Liver (tissue), 7 donors: ENCODE measurements at regions not wholly inside any gene's neighbourhood (a gene's known extent, or its start where the extent isn't known, plus 50 kb on each side); places are given as distances from the start of the nearest gene placed in this dataset.

Experiments used
- DNase-seq: peaks from one replicate; pipeline ENCODE4 v3.0.0-alpha.2; 2017; ENCODE audit warnings: low spot score
- H3K27ac ChIP-seq, 2 donors: one replicate each; pipeline ENCODE4 v1.7.0; 2013; ENCODE audit warnings: inconsistent platforms in 2 of 2, low read length in 2 of 2, control low read depth in 1 of 2, low read depth in 1 of 2, mild to moderate bottlenecking in 1 of 2
- H3K27me3 ChIP-seq, 4 donors: one replicate each; pipeline versions ENCODE4 v1.6.1 to v1.7.0; 2013; ENCODE audit warnings: low read length in 3 of 4, inconsistent platforms in 1 of 4, mild to moderate bottlenecking in 1 of 4, moderate library complexity in 1 of 4; ENCODE audit not compliant: control insufficient read depth in 4 of 4, insufficient read depth in 4 of 4
- H3K36me3 ChIP-seq, 4 donors: one replicate each; pipeline versions ENCODE4 v1.6.1 to v1.7.0; 2013; ENCODE audit warnings: low read length in 3 of 4, mild to moderate bottlenecking in 3 of 4, low read depth in 1 of 4, moderate library complexity in 1 of 4; ENCODE audit not compliant: control insufficient read depth in 4 of 4, insufficient read depth in 3 of 4
- H3K4me1 ChIP-seq, 4 donors: one replicate each; pipeline versions ENCODE4 v1.6.1 to v1.7.0; 2013; ENCODE audit warnings: low read length in 3 of 4, mild to moderate bottlenecking in 3 of 4, moderate library complexity in 1 of 4; ENCODE audit not compliant: control insufficient read depth in 4 of 4, insufficient read depth in 4 of 4
- H3K4me3 ChIP-seq, 3 donors: one replicate each; pipeline versions ENCODE4 v1.6.1 to v1.7.0; 2013; ENCODE audit warnings: low read length in 3 of 3, control low read depth in 1 of 3, low read depth in 1 of 3, mild to moderate bottlenecking in 1 of 3
- H3K9ac ChIP-seq, 2 donors: one replicate each; pipeline ENCODE4 v1.7.0; 2013; ENCODE audit warnings: low read length in 2 of 2, mild to moderate bottlenecking in 2 of 2, moderate library complexity in 2 of 2, control low read depth in 1 of 2, low read depth in 1 of 2
- H3K9me3 ChIP-seq, 4 donors: one replicate each; pipeline versions ENCODE4 v1.6.1 to v1.7.0; 2013; ENCODE audit warnings: low read length in 3 of 4; ENCODE audit not compliant: control insufficient read depth in 4 of 4
- ATF3 ChIP-seq: IDR thresholded peaks from 2 replicates; pipeline ENCODE4 v1.6.1; 2016; ENCODE audit warnings: antibody characterized with exemption
- EGR1 ChIP-seq, 2 donors: IDR thresholded peaks; 2 replicates each; pipeline ENCODE4 v1.6.1; 2016 to 2018; ENCODE audit warnings: antibody characterized with exemption in 2 of 2, low read depth in 2 of 2
- FOXA1 ChIP-seq: IDR thresholded peaks from 2 replicates; pipeline ENCODE4 v1.6.1; 2016; ENCODE audit warnings: antibody characterized with exemption
- FOXA2 ChIP-seq: IDR thresholded peaks from 2 replicates; pipeline ENCODE4 v1.6.1; 2016; ENCODE audit warnings: antibody characterized with exemption
- GABPA ChIP-seq, 2 donors: IDR thresholded peaks in 1 of 2; conservative IDR thresholded peaks in 1 of 2; 2 replicates each; pipeline ENCODE4 v1.6.1; 2016; ENCODE audit warnings: antibody characterized with exemption in 2 of 2, mild to moderate bottlenecking in 1 of 2, moderate library complexity in 1 of 2
- HNF4A ChIP-seq, 2 donors: conservative IDR thresholded peaks; 2 replicates each; pipeline ENCODE4 v1.6.1; 2016; ENCODE audit warnings: antibody characterized with exemption in 2 of 2, mild to moderate bottlenecking in 2 of 2
- HNF4G ChIP-seq: IDR thresholded peaks from 2 replicates; pipeline ENCODE4 v1.6.1; 2016; ENCODE audit warnings: antibody characterized with exemption
- JUND ChIP-seq, 2 donors: IDR thresholded peaks; 2 replicates each; pipeline ENCODE4 v1.6.1; 2016; ENCODE audit warnings: antibody characterized with exemption in 2 of 2
- MAX ChIP-seq: IDR thresholded peaks from 2 replicates; pipeline ENCODE4 v1.6.1; 2016; ENCODE audit warnings: antibody characterized with exemption
- NR2F2 ChIP-seq: IDR thresholded peaks from 2 replicates; pipeline ENCODE4 v1.6.1; 2016; ENCODE audit warnings: antibody characterized with exemption
- RAD21 ChIP-seq, 2 donors: IDR thresholded peaks; 2 replicates each; pipeline ENCODE4 v1.6.1; 2016; ENCODE audit warnings: antibody characterized with exemption in 2 of 2, mild to moderate bottlenecking in 2 of 2
- REST ChIP-seq: IDR thresholded peaks from 2 replicates; pipeline ENCODE4 v1.6.1; 2016; ENCODE audit warnings: antibody characterized with exemption, mild to moderate bottlenecking
- RXRA ChIP-seq, 2 donors: IDR thresholded peaks; 2 replicates each; pipeline ENCODE4 v1.6.1; 2017 to 2018; ENCODE audit warnings: antibody characterized with exemption in 2 of 2, mild to moderate bottlenecking in 1 of 2
- SP1 ChIP-seq: IDR thresholded peaks from 2 replicates; pipeline ENCODE4 v1.6.1; 2018; ENCODE audit warnings: antibody characterized with exemption, mild to moderate bottlenecking
- TAF1 ChIP-seq: conservative IDR thresholded peaks from 2 replicates; pipeline ENCODE4 v1.6.1; 2016; ENCODE audit warnings: antibody characterized with exemption, mild to moderate bottlenecking
- YY1 ChIP-seq: IDR thresholded peaks from 2 replicates; pipeline ENCODE4 v1.6.1; 2016; ENCODE audit warnings: antibody characterized with exemption, mild to moderate bottlenecking
- ZBTB33 ChIP-seq: IDR thresholded peaks from 2 replicates; pipeline ENCODE4 v1.6.1; 2016; ENCODE audit warnings: antibody characterized with exemption
- WGBS: extraction: QIAGEN DNeasy Blood & Tissue Kit; methylation state at CpG from one replicate; pipeline ENCODE4 v1.1.7; 2013; 5-methylcytosine and 5-hydroxymethylcytosine counted together
- donor health status: healthy.
- donor health status: healthy.
- donor health status: healthy.
- donor health status: healthy.

GRCh38 chr15:96495386-96495785 lies 164.9 kb downstream of the NR2F2 start:
- Histone ChIP-seq H3K27ac (no peak overlapping the region), H3K9ac (no peak overlapping the region), H3K27me3 (peaks cover 0 to 4% (median 0%) of the 10 kb centered on the region in 4 donors), H3K4me1 (no peaks in the 10 kb centered on the region), H3K4me3 (no peak overlapping the region), H3K9me3 (no peaks in the 10 kb centered on the region), H3K36me3 (no peaks in the 10 kb centered on the region)
- 90% methylated on average over 5 of the region's 5 CpGs for WGBS
- TF ChIP-seq HNF4A (conservative IDR thresholded peaks at IDR 0.05), result no peak
- no peak for TF ChIP-seq HNF4G
- no peak for TF ChIP-seq MAX
- no peak for DNase-seq

- no peak for TF ChIP-seq REST
- TF ChIP-seq FOXA2, result no peak
- no peak for TF ChIP-seq GABPA (IDR thresholded peaks at IDR 0.05 in 1 of 2, conservative IDR thresholded peaks at IDR 0.05 in 1 of 2)
- no peak for TF ChIP-seq HNF4G
- no peak for TF ChIP-seq SP1
- no peak for TF ChIP-seq TAF1
- no peak for TF ChIP-seq RAD21 (IDR thresholded peaks at IDR 0.05)
- no peak for TF ChIP-seq ATF3
- TF ChIP-seq EGR1 (IDR thresholded peaks at IDR 0.05; ENCODE audit: low read depth in 2 of 2), result no peak
- TF ChIP-seq RXRA (IDR thresholded peaks at IDR 0.05), result no peak
- TF ChIP-seq JUND (IDR thresholded peaks at IDR 0.05), result no peak
- TF ChIP-seq NR2F2, result no peak
- TF ChIP-seq FOXA1, result no peak
- TF ChIP-seq ZBTB33, result no peak
- TF ChIP-seq YY1, result no peak
- TF ChIP-seq MAX, result no peak
- TF ChIP-seq HNF4A (conservative IDR thresholded peaks at IDR 0.05), result no peak
- no peak overlapping the region for H3K27ac ChIP-seq
- no peak for DNase-seq
- peaks cover 0 to 4% (median 0%) of the 10 kb centered on the region in 4 donors for H3K27me3 ChIP-seq
- 90% methylated on average over 7 of the region's 7 CpGs for WGBS
- no peak overlapping the region for H3K9ac ChIP-seq
- no peaks in the 10 kb centered on the region for H3K36me3 ChIP-seq
- no peaks in the 10 kb centered on the region for H3K9me3 ChIP-seq
- no peak overlapping the region for H3K4me3 ChIP-seq
- no peaks in the 10 kb centered on the region for H3K4me1 ChIP-seq
Observed at GRCh38 chr15:96497951-96498350, 167.5 kb downstream of the NR2F2 start.
